Activated T-helper 1 cell treated with anti-CD3 and anti-CD28 coated beads, Interleukin-12 subunit alpha, Interleukin-12 subunit beta, Interleukin-2, Interleukin-4 antibody, amounts not matched to agents 30 ng/mL and 10 ng/mL and 1 ng/mL, durations not matched to agents 14 hours and 24 hours and 36 hours (primary cell): ENCODE measurements at regions not wholly inside any gene's neighbourhood (a gene's known extent, or its start where the extent isn't known, plus 50 kb on each side); places are given as distances from the start of the nearest gene placed in this dataset.

Experiments used
- DNase-seq: peaks from one replicate; pipeline ENCODE4 v3.0.0; 2021; ENCODE audit warnings: low spot score
- H3K27ac Mint-ChIP-seq: one replicate; pipeline ENCODE4 v1.8.0; 2021; ENCODE audit warnings: mild to moderate bottlenecking, mixed read lengths
- H3K27me3 Mint-ChIP-seq: one replicate; pipeline ENCODE4 v1.8.0; 2022; ENCODE audit warnings: mild to moderate bottlenecking, moderate library complexity, mixed read lengths; ENCODE audit not compliant: insufficient read depth
- H3K36me3 Mint-ChIP-seq: one replicate; pipeline ENCODE4 v1.8.0; 2021; ENCODE audit warnings: low read depth, mixed read lengths
- H3K4me1 Mint-ChIP-seq: one replicate; pipeline ENCODE4 v1.8.0; 2021; ENCODE audit warnings: low read depth, mixed read lengths
- H3K4me3 Mint-ChIP-seq: one replicate; pipeline ENCODE4 v1.8.0; 2021; ENCODE audit warnings: mild to moderate bottlenecking, moderate library complexity, mixed read lengths
- H3K9me3 Mint-ChIP-seq: one replicate; pipeline ENCODE4 v1.8.0; 2021; ENCODE audit warnings: mixed read lengths
- intact Hi-C: fragments of 100-400 bp; cut with micrococcal nuclease; formaldehyde crosslinking; loops from one replicate; pipeline ENCODE4 v1.15.1; 2024

GRCh38 chr2:150625741-150626140, 138.3 kb upstream of the RND3 start:
- Mint-ChIP-seq H3K36me3 (no peaks in the 10 kb centered on the region), H3K27ac (no peak overlapping the region), H3K4me1 (peaks cover 5% of the 10 kb centered on the region), H3K4me3 (no peak overlapping the region), H3K9me3 (no peaks in the 10 kb centered on the region), H3K27me3 (no peaks in the 10 kb centered on the region)
- no peak for DNase-seq
- intact Hi-C loops = no loop called here

GRCh38 chr2:150625303-150625702, 137.8 kb upstream of the RND3 start:
- intact Hi-C loops = no loop called here
- H3K4me3 Mint-ChIP-seq = no peak overlapping the region

GRCh38 chr2:150624001-150624401, 136.5 kb upstream of the RND3 start:
- Mint-ChIP-seq H3K27ac (no peak overlapping the region), H3K36me3 (no peaks in the 10 kb centered on the region), H3K27me3 (no peaks in the 10 kb centered on the region), H3K4me3 (no peak overlapping the region), H3K4me1 (peaks cover 5% of the 10 kb centered on the region), H3K9me3 (no peaks in the 10 kb centered on the region)
- DNase-seq = no peak
- intact Hi-C loops = no loop called here

More at GRCh38 chr2:150625303-150625702, 137.8 kb upstream of the RND3 start:
- Mint-ChIP-seq H3K27ac (no peak overlapping the region), H3K9me3 (no peaks in the 10 kb centered on the region), H3K27me3 (no peaks in the 10 kb centered on the region), H3K36me3 (no peaks in the 10 kb centered on the region), H3K4me1 (peaks cover 5% of the 10 kb centered on the region)
- DNase-seq = no peak

- Mint-ChIP-seq H3K36me3 (no peaks in the 10 kb centered on the region), H3K27me3 (peaks cover 2% of the 10 kb centered on the region), H3K9me3 (no peaks in the 10 kb centered on the region), H3K4me1 (peaks cover 5% of the 10 kb centered on the region), H3K4me3 (no peak overlapping the region), H3K27ac (no peak overlapping the region)
- DNase-seq = no peak
- intact Hi-C loops = no loop called here
Measured at GRCh38 chr2:150621526-150622213, 134.2 kb upstream of the RND3 start.

- no peak for DNase-seq
- H3K4me1 Mint-ChIP-seq = peaks cover 5% of the 10 kb centered on the region
- H3K27me3 Mint-ChIP-seq = peaks cover 2% of the 10 kb centered on the region
- no peak overlapping the region for H3K4me3 Mint-ChIP-seq
- H3K27ac Mint-ChIP-seq = no peak overlapping the region
- no peaks in the 10 kb centered on the region for H3K36me3 Mint-ChIP-seq
- no peaks in the 10 kb centered on the region for H3K9me3 Mint-ChIP-seq
- intact Hi-C loops = no loop called here
Measured at GRCh38 chr2:150620855-150621254, 133.4 kb upstream of the RND3 start.

GRCh38 chr2:150620416-150620815, 132.9 kb upstream of the RND3 start:
- H3K9me3 Mint-ChIP-seq = no peaks in the 10 kb centered on the region
- no peak for DNase-seq
- no peaks in the 10 kb centered on the region for H3K36me3 Mint-ChIP-seq
- peaks cover 5% of the 10 kb centered on the region for H3K4me1 Mint-ChIP-seq
- intact Hi-C loops = no loop called here
- H3K27me3 Mint-ChIP-seq = peaks cover 2% of the 10 kb centered on the region
- H3K27ac Mint-ChIP-seq = no peak overlapping the region
- no peak overlapping the region for H3K4me3 Mint-ChIP-seq

- Mint-ChIP-seq H3K4me3 (no peak overlapping the region), H3K4me1 (peaks cover 5% of the 10 kb centered on the region), H3K9me3 (no peaks in the 10 kb centered on the region), H3K27ac (no peak overlapping the region), H3K36me3 (no peaks in the 10 kb centered on the region), H3K27me3 (peaks cover 2% of the 10 kb centered on the region)
- DNase-seq = no peak
- intact Hi-C loops = no loop called here
Measured at GRCh38 chr2:150619607-150620330, 132.3 kb upstream of the RND3 start.

- intact Hi-C loops = no loop called here
- DNase-seq = no peak
- H3K4me1 Mint-ChIP-seq = no peaks in the 10 kb centered on the region
- no peak overlapping the region for H3K4me3 Mint-ChIP-seq
- H3K27ac Mint-ChIP-seq = no peak overlapping the region
- no peaks in the 10 kb centered on the region for H3K36me3 Mint-ChIP-seq
- peaks cover 2% of the 10 kb centered on the region for H3K27me3 Mint-ChIP-seq
- H3K9me3 Mint-ChIP-seq = no peaks in the 10 kb centered on the region
Measured at GRCh38 chr2:150618245-150618895, 130.9 kb upstream of the RND3 start.

GRCh38 chr2:150617351-150617978, 130.0 kb upstream of the RND3 start:
- H3K27me3 Mint-ChIP-seq = peaks cover 2% of the 10 kb centered on the region
- H3K9me3 Mint-ChIP-seq = no peaks in the 10 kb centered on the region
- H3K36me3 Mint-ChIP-seq = no peaks in the 10 kb centered on the region
- intact Hi-C loops = no loop called here
- H3K27ac Mint-ChIP-seq = no peak overlapping the region
- H3K4me1 Mint-ChIP-seq = no peaks in the 10 kb centered on the region
- H3K4me3 Mint-ChIP-seq = no peak overlapping the region
- DNase-seq = no peak

- Mint-ChIP-seq H3K27ac (no peak overlapping the region), H3K36me3 (no peaks in the 10 kb centered on the region), H3K4me1 (no peaks in the 10 kb centered on the region), H3K4me3 (no peak overlapping the region), H3K27me3 (peaks cover 2% of the 10 kb centered on the region), H3K9me3 (no peaks in the 10 kb centered on the region)
- intact Hi-C loops = no loop called here
- no peak for DNase-seq
Measured at GRCh38 chr2:150612957-150613710, 125.7 kb upstream of the RND3 start.

GRCh38 chr2:150610670-150611279, 123.3 kb upstream of the RND3 start:
- Mint-ChIP-seq H3K27me3 (no peaks in the 10 kb centered on the region), H3K36me3 (no peaks in the 10 kb centered on the region), H3K27ac (no peak overlapping the region), H3K4me3 (no peak overlapping the region), H3K9me3 (no peaks in the 10 kb centered on the region), H3K4me1 (no peaks in the 10 kb centered on the region)
- intact Hi-C loops = loop anchor here (1.0 kb wide), 1 partner anchor 1013 kb away; no protein-coding TSS in a partner anchor
- DNase-seq = no peak
